Thyroid gland (tissue), 4 donors: ENCODE measurements at regions not wholly inside any gene's neighbourhood (a gene's known extent, or its start where the extent isn't known, plus 50 kb on each side); places are given as distances from the start of the nearest gene placed in this dataset.

Experiments used
- CTCF ChIP-seq, 6 experiments: fragments of 200-600 bp in 3 of 6; fragments of 450-650 bp in 3 of 6; sonication (generic) in 3 of 6; IDR thresholded peaks; one replicate each; pipeline ENCODE4 v1.5.1; 2016 to 2019; ENCODE audit warnings: antibody characterized with exemption in 6 of 6, mild to moderate bottlenecking in 2 of 6, inconsistent platforms in 1 of 6, moderate library complexity in 1 of 6
- POLR2A ChIP-seq, 2 donors: fragments of 450-650 bp; IDR thresholded peaks; one replicate each; pipeline ENCODE4 v1.6.1; 2017; ENCODE audit warnings: antibody characterized with exemption in 2 of 2, mild to moderate bottlenecking in 2 of 2, moderate library complexity in 1 of 2

- TF ChIP-seq POLR2A (IDR thresholded peaks at IDR 0.05) (no peak), CTCF (IDR thresholded peaks at IDR 0.05) (no peak)
Measured at GRCh38 chr3:78174821-78175220, 1134.9 kb downstream of the ROBO2 start.
